ENCODE measurements at regions not wholly inside any gene's neighbourhood (a gene's known extent, or its start where the extent isn't known, plus 50 kb on each side); places are given as distances from the start of the nearest gene placed in this dataset.

DNA sequence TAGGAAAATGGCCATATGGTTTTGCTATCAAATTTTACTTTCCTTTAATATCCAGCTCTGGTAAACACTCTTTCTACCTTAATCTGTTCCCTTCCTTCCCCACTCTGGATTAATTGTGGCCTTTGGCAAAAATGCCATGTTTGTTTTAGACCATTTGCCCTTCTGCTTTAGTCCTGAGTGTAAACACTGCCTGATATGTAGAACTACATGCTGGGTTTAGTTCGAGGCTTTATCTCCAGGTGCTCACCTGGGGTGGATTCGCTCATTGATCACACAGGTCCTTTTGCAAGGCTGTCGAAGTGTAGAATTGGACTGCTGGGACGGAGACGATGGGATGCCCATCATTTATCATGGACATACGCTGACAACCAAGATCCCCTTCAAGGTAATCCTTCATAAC lies 94.1 kb downstream of the NOC3L start:
- H3K27me3 Mint-ChIP-seq (ENCODE audit: insufficient read depth, low read depth, poor library complexity), result no peaks in the 10 kb centered on the region
- peaks cover 17% of the 10 kb centered on the region; the same call in 2 of the 3 replicates for H3K36me3 Mint-ChIP-seq (ENCODE audit: low read depth)

More for the DNA sequence above, 94.1 kb downstream of the NOC3L start:
- no peaks in the 10 kb centered on the region for H3K4me1 ChIP-seq (ENCODE audit: insufficient read depth)
- TF ChIP-seq CREB1 (CRISPR knock-in tag; IDR thresholded peaks at IDR 0.05; ENCODE audit: low read depth) (no peak), JUNB (IDR thresholded peaks at IDR 0.05; ENCODE audit: unreplicated experiment) (no peak), STAT1 (IDR thresholded peaks at IDR 0.05; ENCODE audit: unreplicated experiment) (no peak), EZH2 (IDR thresholded peaks at IDR 0.05; ENCODE audit: low read depth, unreplicated experiment) (no peak), ZNF114 (CRISPR knock-in tag; IDR thresholded peaks at IDR 0.05) (no peak), EZH2phosphoT487 (IDR thresholded peaks at IDR 0.05; ENCODE audit: unreplicated experiment) (no peak), NANOG (IDR thresholded peaks at IDR 0.05; ENCODE audit: borderline replicate concordance) (no peak), POLR2AphosphoS5 (IDR thresholded peaks at IDR 0.05; ENCODE audit: low read depth) (no peak)
- TF ChIP-seq, protein P1, sequence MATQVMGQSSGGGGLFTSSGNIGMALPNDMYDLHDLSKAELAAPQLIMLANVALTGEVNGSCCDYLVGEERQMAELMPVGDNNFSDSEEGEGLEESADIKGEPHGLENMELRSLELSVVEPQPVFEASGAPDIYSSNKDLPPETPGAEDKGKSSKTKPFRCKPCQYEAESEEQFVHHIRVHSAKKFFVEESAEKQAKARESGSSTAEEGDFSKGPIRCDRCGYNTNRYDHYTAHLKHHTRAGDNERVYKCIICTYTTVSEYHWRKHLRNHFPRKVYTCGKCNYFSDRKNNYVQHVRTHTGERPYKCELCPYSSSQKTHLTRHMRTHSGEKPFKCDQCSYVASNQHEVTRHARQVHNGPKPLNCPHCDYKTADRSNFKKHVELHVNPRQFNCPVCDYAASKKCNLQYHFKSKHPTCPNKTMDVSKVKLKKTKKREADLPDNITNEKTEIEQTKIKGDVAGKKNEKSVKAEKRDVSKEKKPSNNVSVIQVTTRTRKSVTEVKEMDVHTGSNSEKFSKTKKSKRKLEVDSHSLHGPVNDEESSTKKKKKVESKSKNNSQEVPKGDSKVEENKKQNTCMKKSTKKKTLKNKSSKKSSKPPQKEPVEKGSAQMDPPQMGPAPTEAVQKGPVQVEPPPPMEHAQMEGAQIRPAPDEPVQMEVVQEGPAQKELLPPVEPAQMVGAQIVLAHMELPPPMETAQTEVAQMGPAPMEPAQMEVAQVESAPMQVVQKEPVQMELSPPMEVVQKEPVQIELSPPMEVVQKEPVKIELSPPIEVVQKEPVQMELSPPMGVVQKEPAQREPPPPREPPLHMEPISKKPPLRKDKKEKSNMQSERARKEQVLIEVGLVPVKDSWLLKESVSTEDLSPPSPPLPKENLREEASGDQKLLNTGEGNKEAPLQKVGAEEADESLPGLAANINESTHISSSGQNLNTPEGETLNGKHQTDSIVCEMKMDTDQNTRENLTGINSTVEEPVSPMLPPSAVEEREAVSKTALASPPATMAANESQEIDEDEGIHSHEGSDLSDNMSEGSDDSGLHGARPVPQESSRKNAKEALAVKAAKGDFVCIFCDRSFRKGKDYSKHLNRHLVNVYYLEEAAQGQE (IDR thresholded peaks at IDR 0.05; ENCODE audit: unreplicated experiment), result no peak
- TF ChIP-seq, protein P2, sequence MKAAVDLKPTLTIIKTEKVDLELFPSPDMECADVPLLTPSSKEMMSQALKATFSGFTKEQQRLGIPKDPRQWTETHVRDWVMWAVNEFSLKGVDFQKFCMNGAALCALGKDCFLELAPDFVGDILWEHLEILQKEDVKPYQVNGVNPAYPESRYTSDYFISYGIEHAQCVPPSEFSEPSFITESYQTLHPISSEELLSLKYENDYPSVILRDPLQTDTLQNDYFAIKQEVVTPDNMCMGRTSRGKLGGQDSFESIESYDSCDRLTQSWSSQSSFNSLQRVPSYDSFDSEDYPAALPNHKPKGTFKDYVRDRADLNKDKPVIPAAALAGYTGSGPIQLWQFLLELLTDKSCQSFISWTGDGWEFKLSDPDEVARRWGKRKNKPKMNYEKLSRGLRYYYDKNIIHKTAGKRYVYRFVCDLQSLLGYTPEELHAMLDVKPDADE (IDR thresholded peaks at IDR 0.05), result no peak
- TF ChIP-seq, protein P3, sequence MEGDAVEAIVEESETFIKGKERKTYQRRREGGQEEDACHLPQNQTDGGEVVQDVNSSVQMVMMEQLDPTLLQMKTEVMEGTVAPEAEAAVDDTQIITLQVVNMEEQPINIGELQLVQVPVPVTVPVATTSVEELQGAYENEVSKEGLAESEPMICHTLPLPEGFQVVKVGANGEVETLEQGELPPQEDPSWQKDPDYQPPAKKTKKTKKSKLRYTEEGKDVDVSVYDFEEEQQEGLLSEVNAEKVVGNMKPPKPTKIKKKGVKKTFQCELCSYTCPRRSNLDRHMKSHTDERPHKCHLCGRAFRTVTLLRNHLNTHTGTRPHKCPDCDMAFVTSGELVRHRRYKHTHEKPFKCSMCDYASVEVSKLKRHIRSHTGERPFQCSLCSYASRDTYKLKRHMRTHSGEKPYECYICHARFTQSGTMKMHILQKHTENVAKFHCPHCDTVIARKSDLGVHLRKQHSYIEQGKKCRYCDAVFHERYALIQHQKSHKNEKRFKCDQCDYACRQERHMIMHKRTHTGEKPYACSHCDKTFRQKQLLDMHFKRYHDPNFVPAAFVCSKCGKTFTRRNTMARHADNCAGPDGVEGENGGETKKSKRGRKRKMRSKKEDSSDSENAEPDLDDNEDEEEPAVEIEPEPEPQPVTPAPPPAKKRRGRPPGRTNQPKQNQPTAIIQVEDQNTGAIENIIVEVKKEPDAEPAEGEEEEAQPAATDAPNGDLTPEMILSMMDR (conservative IDR thresholded peaks at IDR 0.05; ENCODE audit: low read depth in 2 of 2), result no peak
- TF ChIP-seq, protein P4, sequence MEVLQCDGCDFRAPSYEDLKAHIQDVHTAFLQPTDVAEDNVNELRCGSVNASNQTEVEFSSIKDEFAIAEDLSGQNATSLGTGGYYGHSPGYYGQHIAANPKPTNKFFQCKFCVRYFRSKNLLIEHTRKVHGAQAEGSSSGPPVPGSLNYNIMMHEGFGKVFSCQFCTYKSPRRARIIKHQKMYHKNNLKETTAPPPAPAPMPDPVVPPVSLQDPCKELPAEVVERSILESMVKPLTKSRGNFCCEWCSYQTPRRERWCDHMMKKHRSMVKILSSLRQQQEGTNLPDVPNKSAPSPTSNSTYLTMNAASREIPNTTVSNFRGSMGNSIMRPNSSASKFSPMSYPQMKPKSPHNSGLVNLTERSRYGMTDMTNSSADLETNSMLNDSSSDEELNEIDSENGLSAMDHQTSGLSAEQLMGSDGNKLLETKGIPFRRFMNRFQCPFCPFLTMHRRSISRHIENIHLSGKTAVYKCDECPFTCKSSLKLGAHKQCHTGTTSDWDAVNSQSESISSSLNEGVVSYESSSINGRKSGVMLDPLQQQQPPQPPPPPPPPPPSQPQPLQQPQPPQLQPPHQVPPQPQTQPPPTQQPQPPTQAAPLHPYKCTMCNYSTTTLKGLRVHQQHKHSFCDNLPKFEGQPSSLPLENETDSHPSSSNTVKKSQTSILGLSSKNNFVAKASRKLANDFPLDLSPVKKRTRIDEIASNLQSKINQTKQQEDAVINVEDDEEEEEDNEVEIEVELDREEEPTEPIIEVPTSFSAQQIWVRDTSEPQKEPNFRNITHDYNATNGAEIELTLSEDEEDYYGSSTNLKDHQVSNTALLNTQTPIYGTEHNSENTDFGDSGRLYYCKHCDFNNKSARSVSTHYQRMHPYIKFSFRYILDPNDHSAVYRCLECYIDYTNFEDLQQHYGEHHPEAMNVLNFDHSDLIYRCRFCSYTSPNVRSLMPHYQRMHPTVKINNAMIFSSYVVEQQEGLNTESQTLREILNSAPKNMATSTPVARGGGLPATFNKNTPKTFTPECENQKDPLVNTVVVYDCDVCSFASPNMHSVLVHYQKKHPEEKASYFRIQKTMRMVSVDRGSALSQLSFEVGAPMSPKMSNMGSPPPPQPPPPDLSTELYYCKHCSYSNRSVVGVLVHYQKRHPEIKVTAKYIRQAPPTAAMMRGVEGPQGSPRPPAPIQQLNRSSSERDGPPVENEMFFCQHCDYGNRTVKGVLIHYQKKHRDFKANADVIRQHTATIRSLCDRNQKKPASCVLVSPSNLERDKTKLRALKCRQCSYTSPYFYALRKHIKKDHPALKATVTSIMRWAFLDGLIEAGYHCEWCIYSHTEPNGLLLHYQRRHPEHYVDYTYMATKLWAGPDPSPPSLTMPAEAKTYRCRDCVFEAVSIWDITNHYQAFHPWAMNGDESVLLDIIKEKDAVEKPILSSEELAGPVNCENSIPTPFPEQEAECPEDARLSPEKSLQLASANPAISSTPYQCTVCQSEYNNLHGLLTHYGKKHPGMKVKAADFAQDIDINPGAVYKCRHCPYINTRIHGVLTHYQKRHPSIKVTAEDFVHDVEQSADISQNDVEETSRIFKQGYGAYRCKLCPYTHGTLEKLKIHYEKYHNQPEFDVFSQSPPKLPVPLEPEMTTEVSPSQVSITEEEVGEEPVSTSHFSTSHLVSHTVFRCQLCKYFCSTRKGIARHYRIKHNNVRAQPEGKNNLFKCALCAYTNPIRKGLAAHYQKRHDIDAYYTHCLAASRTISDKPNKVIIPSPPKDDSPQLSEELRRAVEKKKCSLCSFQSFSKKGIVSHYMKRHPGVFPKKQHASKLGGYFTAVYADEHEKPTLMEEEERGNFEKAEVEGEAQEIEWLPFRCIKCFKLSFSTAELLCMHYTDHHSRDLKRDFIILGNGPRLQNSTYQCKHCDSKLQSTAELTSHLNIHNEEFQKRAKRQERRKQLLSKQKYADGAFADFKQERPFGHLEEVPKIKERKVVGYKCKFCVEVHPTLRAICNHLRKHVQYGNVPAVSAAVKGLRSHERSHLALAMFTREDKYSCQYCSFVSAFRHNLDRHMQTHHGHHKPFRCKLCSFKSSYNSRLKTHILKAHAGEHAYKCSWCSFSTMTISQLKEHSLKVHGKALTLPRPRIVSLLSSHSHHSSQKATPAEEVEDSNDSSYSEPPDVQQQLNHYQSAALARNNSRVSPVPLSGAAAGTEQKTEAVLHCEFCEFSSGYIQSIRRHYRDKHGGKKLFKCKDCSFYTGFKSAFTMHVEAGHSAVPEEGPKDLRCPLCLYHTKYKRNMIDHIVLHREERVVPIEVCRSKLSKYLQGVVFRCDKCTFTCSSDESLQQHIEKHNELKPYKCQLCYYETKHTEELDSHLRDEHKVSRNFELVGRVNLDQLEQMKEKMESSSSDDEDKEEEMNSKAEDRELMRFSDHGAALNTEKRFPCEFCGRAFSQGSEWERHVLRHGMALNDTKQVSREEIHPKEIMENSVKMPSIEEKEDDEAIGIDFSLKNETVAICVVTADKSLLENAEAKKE (CRISPR knock-in tag; IDR thresholded peaks at IDR 0.05), result no peak
- no peak overlapping the region for H3K4me2 ChIP-seq
- 0 out of 2 replicates have a peak, but pooled peaks cover 9% of the 10 kb centered on the region for H3K9me2 ChIP-seq (ENCODE audit: insufficient read depth)
- no peak overlapping the region for H2AFZ ChIP-seq
- no peaks in the 10 kb centered on the region for H3K27me3 ChIP-seq (ENCODE audit: insufficient read depth)
- no peaks in the 10 kb centered on the region for H3K36me3 ChIP-seq (ENCODE audit: insufficient read depth)
- H3K79me2 ChIP-seq (replicated peaks; ENCODE audit: insufficient read depth), result no peaks in the 10 kb centered on the region
- H3K4me3 ChIP-seq, result no peak overlapping the region
- Mint-ChIP-seq H3K4me3 (no peak overlapping the region), H3K9me3 (peaks cover 26% of the 10 kb centered on the region), H3K4me1 (no peaks in the 10 kb centered on the region), H3K27ac (no peak overlapping the region)
- ATAC-seq, result no peak
- no peak overlapping the region for H3K27ac ChIP-seq (ENCODE audit: low read depth)
- no peak for DNase-seq (ENCODE audit: low spot score)
- no peaks in the 10 kb centered on the region for H4K20me1 ChIP-seq (replicated peaks; ENCODE audit: insufficient read depth)
- no peaks in the 10 kb centered on the region for H3F3A ChIP-seq (replicated peaks; ENCODE audit: low read depth)

All from GM23338 (cell line).